Testis (tissue), 2 donors: ENCODE measurements at regions not wholly inside any gene's neighbourhood (a gene's known extent, or its start where the extent isn't known, plus 50 kb on each side); places are given as distances from the start of the nearest gene placed in this dataset.

ENCODE experiments used
- DNase-seq: peaks from one replicate; pipeline ENCODE4 v3.0.0-alpha.2; 2019
- H3K27ac ChIP-seq, 2 donors: fragments of 200-600 bp; sonication (generic); one replicate each; pipeline ENCODE4 v1.5.1; 2019
- H3K27me3 ChIP-seq: fragments of 200-600 bp; sonication (generic); one replicate; pipeline ENCODE4 v1.5.1; 2019
- H3K36me3 ChIP-seq: fragments of 200-600 bp; sonication (generic); one replicate; pipeline ENCODE4 v1.5.1; 2017; ENCODE audit warnings: low read depth; ENCODE audit errors: missing control alignments
- H3K4me1 ChIP-seq: fragments of 200-600 bp; sonication (generic); one replicate; pipeline ENCODE4 v1.5.1; 2019
- H3K4me3 ChIP-seq, 2 donors: fragments of 200-600 bp; sonication (generic); one replicate each; pipeline ENCODE4 v1.5.1; 2017 to 2019
- H3K9me3 ChIP-seq: fragments of 200-600 bp; sonication (generic); one replicate; pipeline ENCODE4 v1.5.1; 2017
- POLR2A ChIP-seq: fragments of 450-650 bp; IDR thresholded peaks from one replicate; pipeline ENCODE4 v1.6.1; 2017; ENCODE audit warnings: antibody characterized with exemption, mild to moderate bottlenecking, moderate library complexity
- WGBS, 2 donors: methylation state at CpG; one replicate each; pipeline ENCODE4 v1.1.5; 2018; 5-methylcytosine and 5-hydroxymethylcytosine counted together
- intact Hi-C: fragments of 100-400 bp; cut with DNase I; formaldehyde crosslinking; loops from one replicate; pipeline ENCODE4 v1.15.1; 2023; ENCODE audit warnings: low total_unique reads
- TF ChIP-seq, protein P1 (sequence below), 3 experiments: fragments of 450-650 bp in 2 of 3; fragments of 200-600 bp in 1 of 3; sonication (generic) in 1 of 3; IDR thresholded peaks; one replicate each; pipeline ENCODE4 v1.5.1; 2016 to 2019; ENCODE audit warnings: antibody characterized with exemption in 3 of 3, mild to moderate bottlenecking in 2 of 3, moderate library complexity in 1 of 3

DNA sequence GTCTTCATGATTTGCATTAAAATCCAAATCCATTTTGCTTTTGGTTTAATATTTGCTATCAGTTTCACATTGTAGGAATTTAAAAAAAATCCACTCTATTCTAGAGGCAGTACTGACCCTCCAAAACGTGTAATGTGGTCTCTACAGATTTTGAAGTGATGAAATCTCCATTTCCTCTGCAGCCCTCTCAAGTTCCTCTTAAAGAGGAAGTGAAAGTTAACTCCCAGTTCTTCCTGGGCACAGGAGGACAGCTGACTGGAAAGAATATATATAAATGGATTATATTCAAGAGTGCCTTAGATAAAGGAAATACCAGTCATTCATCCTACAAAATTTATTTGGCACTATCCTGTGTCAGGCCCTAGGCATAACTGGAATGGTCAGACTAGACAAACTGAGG is 83.5 kb upstream of the PLCL2 start:
- Histone ChIP-seq H3K9me3 (no peaks in the 10 kb centered on the region), H3K36me3 (no peaks in the 10 kb centered on the region), H3K4me1 (peaks cover 3% of the 10 kb centered on the region), H3K27ac (no peak overlapping the region), H3K27me3 (no peaks in the 10 kb centered on the region), H3K4me3 (no peak overlapping the region)
- 27 to 34% methylated on average over 1 of the region's 1 CpG for WGBS, 2 donors
- intact Hi-C loops, result no loop called here
- no peak for DNase-seq
- TF ChIP-seq, protein P1, sequence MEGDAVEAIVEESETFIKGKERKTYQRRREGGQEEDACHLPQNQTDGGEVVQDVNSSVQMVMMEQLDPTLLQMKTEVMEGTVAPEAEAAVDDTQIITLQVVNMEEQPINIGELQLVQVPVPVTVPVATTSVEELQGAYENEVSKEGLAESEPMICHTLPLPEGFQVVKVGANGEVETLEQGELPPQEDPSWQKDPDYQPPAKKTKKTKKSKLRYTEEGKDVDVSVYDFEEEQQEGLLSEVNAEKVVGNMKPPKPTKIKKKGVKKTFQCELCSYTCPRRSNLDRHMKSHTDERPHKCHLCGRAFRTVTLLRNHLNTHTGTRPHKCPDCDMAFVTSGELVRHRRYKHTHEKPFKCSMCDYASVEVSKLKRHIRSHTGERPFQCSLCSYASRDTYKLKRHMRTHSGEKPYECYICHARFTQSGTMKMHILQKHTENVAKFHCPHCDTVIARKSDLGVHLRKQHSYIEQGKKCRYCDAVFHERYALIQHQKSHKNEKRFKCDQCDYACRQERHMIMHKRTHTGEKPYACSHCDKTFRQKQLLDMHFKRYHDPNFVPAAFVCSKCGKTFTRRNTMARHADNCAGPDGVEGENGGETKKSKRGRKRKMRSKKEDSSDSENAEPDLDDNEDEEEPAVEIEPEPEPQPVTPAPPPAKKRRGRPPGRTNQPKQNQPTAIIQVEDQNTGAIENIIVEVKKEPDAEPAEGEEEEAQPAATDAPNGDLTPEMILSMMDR (IDR thresholded peaks at IDR 0.05), result no peak
- TF ChIP-seq POLR2A, result no peak

DNA sequence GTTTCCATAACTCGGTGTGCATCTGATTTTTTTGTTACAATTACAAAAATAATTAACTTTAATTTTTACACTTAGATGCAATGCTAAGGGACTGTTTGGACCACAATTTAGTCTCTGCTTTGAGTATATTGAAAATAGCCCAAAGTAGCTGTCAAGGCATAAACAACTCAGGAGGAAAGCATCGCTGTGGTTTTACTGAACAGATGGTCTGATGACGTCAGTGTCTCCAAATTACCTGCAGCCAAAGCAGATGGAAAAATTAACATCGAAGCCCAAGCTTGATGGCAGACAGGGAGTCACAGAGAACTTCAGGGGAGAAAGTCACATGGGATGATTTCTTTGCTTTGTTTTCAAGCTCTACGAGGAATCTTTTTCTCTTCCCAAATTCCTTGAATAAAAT is 83.1 kb upstream of the PLCL2 start:
- Histone ChIP-seq H3K27ac (no peak overlapping the region), H3K36me3 (no peaks in the 10 kb centered on the region), H3K4me3 (no peak overlapping the region), H3K4me1 (peaks cover 3% of the 10 kb centered on the region), H3K9me3 (no peaks in the 10 kb centered on the region), H3K27me3 (no peaks in the 10 kb centered on the region)
- DNase-seq, result no peak
- WGBS, 2 donors, result 69 to 74% methylated on average over 5 of the region's 5 CpGs
- TF ChIP-seq, protein P1 (IDR thresholded peaks at IDR 0.05), result no peak
- TF ChIP-seq POLR2A, result no peak
- intact Hi-C loops, result no loop called here

DNA sequence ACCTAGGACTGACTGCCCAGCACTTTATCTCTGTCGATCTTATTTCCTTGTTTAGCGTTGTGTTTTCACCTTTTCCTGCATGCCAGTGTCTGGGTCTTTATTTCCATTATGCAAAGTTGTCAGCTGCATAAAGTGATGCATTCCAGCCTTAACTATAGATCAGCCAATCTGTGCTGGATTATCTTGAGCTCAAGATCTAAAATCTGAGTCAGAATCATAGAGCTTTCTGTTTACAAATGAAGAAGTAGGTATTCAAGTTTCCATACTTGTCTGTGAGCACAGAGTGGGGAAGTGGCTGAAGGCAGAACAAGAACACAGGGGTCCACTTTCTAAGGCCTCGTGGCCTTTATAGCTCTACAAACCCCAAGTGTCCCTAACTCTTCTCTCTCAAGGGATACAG is 82.4 kb upstream of the PLCL2 start:
- intact Hi-C loops, result no loop called here
- 68% methylated on average over 3 of the region's 3 CpGs for WGBS, 2 donors
- Histone ChIP-seq H3K9me3 (no peaks in the 10 kb centered on the region), H3K27ac (no peak overlapping the region), H3K36me3 (no peaks in the 10 kb centered on the region), H3K4me3 (no peak overlapping the region), H3K4me1 (no peaks in the 10 kb centered on the region), H3K27me3 (no peaks in the 10 kb centered on the region)
- TF ChIP-seq POLR2A, result no peak
- TF ChIP-seq, protein P1 (IDR thresholded peaks at IDR 0.05), result no peak
- no peak for DNase-seq

DNA sequence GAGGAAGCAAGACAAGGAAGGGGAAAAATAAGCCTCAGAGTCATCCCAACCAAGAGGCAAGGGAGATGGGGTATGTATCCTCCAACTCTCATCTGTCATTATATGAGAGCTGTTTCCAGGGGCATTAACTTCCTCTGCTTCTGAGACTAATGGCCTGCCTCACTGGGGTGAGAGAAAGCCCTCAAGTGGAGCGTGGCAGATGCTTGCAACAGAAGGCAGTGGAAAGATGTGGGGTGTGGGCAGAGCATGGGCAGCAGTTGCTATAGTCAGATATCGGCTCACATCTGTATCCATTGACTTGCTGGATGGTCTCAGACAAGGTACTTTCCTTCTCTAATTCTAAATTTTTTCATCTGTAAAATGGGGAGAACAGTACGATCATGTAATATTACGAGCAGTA is 81.7 kb upstream of the PLCL2 start:
- H3K9me3 ChIP-seq, result no peaks in the 10 kb centered on the region
- H3K27me3 ChIP-seq, result no peaks in the 10 kb centered on the region
- DNase-seq, result no peak
- intact Hi-C loops, result no loop called here
- no peaks in the 10 kb centered on the region for H3K36me3 ChIP-seq
- no peak overlapping the region for H3K4me3 ChIP-seq
- WGBS, 2 donors, result 95 to 96% methylated on average over 4 of the region's 4 CpGs
- H3K4me1 ChIP-seq, result no peaks in the 10 kb centered on the region
- TF ChIP-seq, protein P1 (IDR thresholded peaks at IDR 0.05), result no peak
- TF ChIP-seq POLR2A, result no peak
- H3K27ac ChIP-seq, result no peak overlapping the region

DNA sequence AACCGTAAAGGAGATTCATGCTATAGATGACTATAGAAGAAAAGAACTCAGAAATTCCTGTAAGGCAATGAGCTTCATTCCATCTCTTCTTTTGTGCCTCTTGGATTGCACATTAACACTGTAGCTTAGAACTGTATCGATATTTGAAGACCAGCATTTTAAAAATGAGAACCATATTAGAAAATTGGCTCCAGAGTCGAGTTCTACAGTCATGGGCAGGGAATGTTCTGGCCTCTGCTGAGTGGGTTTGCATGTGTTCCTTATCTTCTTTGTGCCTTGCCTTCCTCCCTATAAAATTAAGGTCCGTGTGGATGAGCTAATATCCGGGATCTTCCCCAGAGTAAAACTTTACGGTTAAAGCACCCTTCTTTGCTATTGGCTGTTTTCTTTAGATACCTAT is 77.4 kb upstream of the PLCL2 start:
- intact Hi-C loops, result no loop called here
- no peaks in the 10 kb centered on the region for H3K27me3 ChIP-seq
- H3K36me3 ChIP-seq, result no peaks in the 10 kb centered on the region
- TF ChIP-seq POLR2A, result no peak
- TF ChIP-seq, protein P1 (IDR thresholded peaks at IDR 0.05), result no peak
- H3K4me1 ChIP-seq, result no peaks in the 10 kb centered on the region
- H3K4me3 ChIP-seq, result no peak overlapping the region
- WGBS, 2 donors, result 51 to 59% methylated on average over 6 of the region's 6 CpGs
- no peaks in the 10 kb centered on the region for H3K9me3 ChIP-seq
- H3K27ac ChIP-seq, result no peak overlapping the region
- DNase-seq, result no peak
